ENCODE measurements at regions not wholly inside any gene's neighbourhood (a gene's known extent, or its start where the extent isn't known, plus 50 kb on each side); places are given as distances from the start of the nearest gene placed in this dataset.

- TF ChIP-seq CTCF (IDR thresholded peaks at IDR 0.05; ENCODE audit: control extremely low read depth in 1 of 3, insufficient read depth in 1 of 3, low read depth in 1 of 3, low read length in 3 of 3) (no peak), EZH2 (IDR thresholded peaks at IDR 0.05; ENCODE audit: low read depth, low read length, severe bottlenecking) (no peak), USF2 (IDR thresholded peaks at IDR 0.05; ENCODE audit: low read length) (no peak), RNF2 (IDR thresholded peaks at IDR 0.05; ENCODE audit: borderline replicate concordance, low read depth, low read length, missing control alignments, poor library complexity, severe bottlenecking) (no peak), POLR2AphosphoS5 (IDR thresholded peaks at IDR 0.05; ENCODE audit: low read depth, low read length) (no peak), CHD1 (IDR thresholded peaks at IDR 0.05; ENCODE audit: low read depth, low read length) (no peak), PHF8 (conservative IDR thresholded peaks at IDR 0.05; ENCODE audit: low read depth, low read length) (no peak), POLR2A (IDR thresholded peaks at IDR 0.05; ENCODE audit: control extremely low read depth in 1 of 2, low read depth in 2 of 2, low read length in 2 of 2) (no peak)
Measured at GRCh38 chr4:8696369-8697127, 104.0 kb downstream of the CPZ start.

Measured in H1 (cell line).